Frontal cortex (tissue), 3 donors: ENCODE measurements at regions not wholly inside any gene's neighbourhood (a gene's known extent, or its start where the extent isn't known, plus 50 kb on each side); places are given as distances from the start of the nearest gene placed in this dataset.

Experiments used
- DNase-seq, 2 donors: peaks; one replicate each; pipeline ENCODE4 v3.0.0; 2012; ENCODE audit warnings: low spot score in 2 of 2
- FAIRE-seq: peaks from 2 replicates; lab custom pipeline; 2012; peaks lifted over from hg19 to GRCh38; lab: Jason Lieb, UNC
- donor health status: control.
- donor health status: control.
- donor health status: control.

- DNase-seq (no peak), FAIRE-seq (no peak)
Observed at GRCh38 chr13:32905063-32905863, 111.0 kb upstream of the KL start.

- no peak for FAIRE-seq
- DNase-seq, result peak in 1 of 2 donors; percentile 13
Observed at GRCh38 chr13:32905864-32906180, 110.4 kb upstream of the KL start.

GRCh38 chr13:32907211-32907610, 109.0 kb upstream of the KL start:
- FAIRE-seq (no peak), DNase-seq (no peak)

DNA sequence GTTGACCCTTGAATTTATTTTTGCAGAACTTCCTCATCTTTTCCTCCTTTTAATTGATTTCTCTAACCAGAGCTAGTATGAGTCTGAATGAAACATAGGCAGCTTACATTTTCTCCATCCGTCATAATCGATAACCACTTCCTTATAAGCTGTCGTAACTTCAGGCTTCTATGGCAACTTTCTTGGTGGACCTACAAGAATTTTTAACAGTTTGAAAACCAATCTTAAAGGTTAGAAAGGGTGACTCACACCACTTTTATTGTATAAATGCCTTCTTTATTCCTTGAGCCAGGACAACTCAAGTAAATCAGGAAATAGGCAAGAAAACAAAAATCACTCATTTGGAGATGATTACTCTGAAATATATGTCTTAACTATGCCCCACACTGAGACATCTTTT, 105.7 kb upstream of the KL start:
- FAIRE-seq (no peak), DNase-seq (no peak)

- FAIRE-seq, result no peak
- DNase-seq, result peak in 1 of 2 donors; percentile 27
Observed at GRCh38 chr13:32911506-32911905, 104.7 kb upstream of the KL start.

DNA sequence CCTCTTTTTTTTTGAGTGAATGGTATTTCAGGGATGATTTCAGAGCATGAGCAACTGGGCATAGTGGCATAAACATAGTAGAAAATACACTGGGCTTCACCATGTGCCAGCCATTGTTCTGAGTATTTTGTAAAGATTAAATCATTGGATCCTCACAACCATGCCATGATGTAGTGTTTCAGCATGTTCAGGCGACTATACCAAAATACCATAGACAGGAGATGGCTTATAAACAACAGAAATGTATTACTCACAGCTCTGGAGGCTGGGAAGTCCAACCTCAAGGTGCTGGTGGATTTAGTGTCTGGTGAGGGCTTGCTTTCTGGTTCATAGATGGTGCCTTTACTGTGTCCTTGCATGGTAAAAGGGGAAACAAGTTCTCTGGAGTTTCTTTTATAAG, 101.5 kb upstream of the KL start:
- DNase-seq (no peak), FAIRE-seq (no peak)

DNA sequence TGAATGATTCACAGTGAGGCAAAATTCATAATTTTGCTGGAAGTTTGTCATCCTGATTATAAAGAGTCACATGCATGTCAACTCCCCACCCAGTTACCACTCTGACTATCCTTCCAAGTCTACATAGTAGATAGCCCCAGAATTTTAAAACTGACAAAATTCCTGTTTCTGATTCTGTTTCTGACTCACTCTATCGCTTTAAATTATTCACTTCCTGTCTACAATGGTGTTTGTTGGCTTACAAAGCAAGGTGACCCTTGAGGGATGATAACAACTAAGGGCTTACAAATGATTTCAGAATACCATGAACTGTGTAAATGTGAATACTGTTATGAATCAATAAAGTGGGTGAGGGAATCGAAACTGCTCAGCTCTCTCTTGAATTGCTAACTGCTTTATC, 98.7 kb upstream of the KL start:
- DNase-seq, result no peak

DNA sequence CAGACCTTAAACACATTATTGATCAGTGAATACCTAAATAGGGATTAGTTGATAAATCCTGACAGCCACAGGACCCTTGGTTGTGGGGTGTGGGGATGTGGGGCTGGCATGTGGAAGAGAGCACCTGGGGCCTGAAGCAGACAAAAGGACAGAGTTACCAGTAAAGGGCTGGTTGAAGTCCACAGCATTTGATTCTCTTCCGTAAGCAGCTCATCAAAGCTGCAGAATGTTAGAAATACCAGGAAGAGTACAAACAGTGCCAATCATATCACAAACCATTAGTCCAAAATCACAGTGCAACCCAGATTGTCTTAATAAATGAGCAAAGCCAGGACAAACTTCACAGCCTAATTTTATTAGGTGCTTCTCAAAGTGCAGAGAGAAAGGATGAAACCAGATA, 92.5 kb upstream of the KL start:
- no peak for FAIRE-seq
- DNase-seq, result no peak

More for the DNA sequence above, 98.7 kb upstream of the KL start:
- no peak for FAIRE-seq

GRCh38 chr13:32924886-32925285, 91.3 kb upstream of the KL start:
- FAIRE-seq, result no peak

DNA sequence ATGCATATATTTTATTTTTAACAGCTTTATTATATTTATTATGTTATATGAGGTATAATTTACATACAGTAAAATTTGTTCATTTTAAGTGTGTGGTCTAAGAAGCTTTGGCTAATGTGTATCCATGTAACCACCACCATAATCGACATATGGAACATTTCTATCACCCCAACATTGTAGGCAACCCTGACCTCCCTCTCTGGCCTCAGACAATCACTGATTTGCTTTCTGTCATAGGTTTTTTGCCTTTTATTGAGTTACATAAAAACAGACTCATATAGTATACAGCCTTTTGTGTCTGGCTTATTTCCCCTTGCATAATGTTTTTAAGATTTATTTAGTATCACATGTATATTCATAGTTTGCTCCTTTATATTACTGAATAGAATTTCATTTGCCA, 90.7 kb upstream of the KL start:
- DNase-seq (no peak), FAIRE-seq (no peak)

More at GRCh38 chr13:32924886-32925285, 91.3 kb upstream of the KL start:
- DNase-seq, result no peak

GRCh38 chr13:32932376-32932775, 83.8 kb upstream of the KL start:
- FAIRE-seq (no peak), DNase-seq (no peak)

- FAIRE-seq (no peak), DNase-seq (no peak)
Observed at GRCh38 chr13:32936716-32937115, 79.5 kb upstream of the KL start.

DNA sequence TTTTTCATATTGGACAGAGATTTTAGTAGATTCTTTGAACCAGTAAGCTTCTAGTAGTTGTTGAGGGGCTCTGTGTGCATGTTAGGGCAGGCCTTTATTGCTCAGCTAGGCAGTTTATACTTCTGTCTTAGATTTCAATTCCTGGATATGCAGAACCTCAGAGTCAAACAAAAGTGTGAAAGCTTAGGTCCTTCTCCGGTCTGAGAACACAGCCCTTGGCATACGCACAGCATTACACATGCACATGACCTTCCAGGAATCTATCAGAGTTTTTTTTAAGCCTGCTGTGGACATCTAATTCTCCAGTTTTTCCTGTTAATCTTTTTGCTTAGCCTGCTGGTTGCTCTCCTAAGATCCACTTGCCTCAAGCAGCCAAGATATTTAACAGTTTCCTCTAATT, 77.9 kb upstream of the KL start:
- FAIRE-seq (no peak), DNase-seq (no peak)

DNA sequence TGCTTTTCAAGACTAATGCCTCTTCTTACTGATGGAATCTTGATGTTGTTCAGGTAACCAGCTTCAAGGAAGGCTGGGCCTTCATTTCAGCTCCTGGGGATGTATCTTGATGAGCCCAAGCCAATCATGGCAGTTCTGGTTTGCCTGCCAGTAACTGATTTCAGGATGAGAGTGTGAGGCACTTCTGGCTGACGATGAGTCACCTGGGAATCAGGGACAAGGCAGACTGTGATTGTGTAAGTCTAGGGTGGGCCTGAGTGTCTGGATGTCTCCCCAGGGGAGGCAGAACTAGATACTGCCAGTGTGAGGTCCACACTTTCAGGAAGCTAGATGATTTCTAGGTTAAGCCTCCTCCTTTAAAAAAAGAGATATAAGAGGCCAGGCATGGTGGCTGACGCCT, 77.3 kb upstream of the KL start:
- DNase-seq (no peak), FAIRE-seq (no peak)

DNA sequence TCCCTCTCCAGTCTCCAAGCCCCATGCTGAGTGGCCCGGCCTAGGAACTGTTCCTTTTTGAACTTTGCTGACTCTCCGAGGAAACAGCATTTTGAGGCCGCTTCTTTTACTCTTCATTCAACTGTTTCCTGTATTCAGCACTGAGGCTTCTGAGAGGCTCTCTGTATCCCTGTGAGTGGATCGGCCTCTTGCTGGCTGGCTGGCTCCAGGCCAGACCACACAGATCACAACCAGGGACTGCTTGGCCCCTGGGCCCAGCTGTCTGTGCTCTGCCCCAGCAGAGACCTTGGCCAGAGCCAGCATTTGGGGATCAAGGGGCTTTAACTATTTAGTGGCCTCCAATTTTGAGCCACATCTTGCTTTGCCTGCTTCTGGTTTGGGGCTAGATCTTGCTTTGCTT, 75.6 kb upstream of the KL start:
- no peak for DNase-seq
- FAIRE-seq, result no peak

DNA sequence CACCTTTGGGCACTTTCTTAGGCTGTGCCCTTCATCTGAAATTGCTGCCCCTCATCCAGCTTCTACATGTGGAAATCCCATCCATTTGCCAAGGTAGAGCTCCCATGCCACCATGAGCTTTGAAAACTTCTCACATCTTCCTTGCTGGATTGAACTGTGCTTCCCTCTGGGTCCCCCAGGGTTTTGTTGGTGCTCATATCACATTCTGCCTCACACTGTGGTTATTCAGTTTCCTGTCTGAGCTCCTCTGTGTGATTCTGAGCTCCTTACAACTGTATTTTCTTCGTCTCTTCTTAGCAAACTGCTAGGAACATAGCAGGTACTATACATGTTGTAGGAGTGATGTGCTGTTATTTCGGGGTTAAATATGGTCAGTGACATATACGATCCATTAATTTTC, 74.9 kb upstream of the KL start:
- DNase-seq, result no peak
- no peak for FAIRE-seq

- DNase-seq, result no peak
- FAIRE-seq, result no peak
Observed at GRCh38 chr13:32946558-32946957, 69.7 kb upstream of the KL start.

DNA sequence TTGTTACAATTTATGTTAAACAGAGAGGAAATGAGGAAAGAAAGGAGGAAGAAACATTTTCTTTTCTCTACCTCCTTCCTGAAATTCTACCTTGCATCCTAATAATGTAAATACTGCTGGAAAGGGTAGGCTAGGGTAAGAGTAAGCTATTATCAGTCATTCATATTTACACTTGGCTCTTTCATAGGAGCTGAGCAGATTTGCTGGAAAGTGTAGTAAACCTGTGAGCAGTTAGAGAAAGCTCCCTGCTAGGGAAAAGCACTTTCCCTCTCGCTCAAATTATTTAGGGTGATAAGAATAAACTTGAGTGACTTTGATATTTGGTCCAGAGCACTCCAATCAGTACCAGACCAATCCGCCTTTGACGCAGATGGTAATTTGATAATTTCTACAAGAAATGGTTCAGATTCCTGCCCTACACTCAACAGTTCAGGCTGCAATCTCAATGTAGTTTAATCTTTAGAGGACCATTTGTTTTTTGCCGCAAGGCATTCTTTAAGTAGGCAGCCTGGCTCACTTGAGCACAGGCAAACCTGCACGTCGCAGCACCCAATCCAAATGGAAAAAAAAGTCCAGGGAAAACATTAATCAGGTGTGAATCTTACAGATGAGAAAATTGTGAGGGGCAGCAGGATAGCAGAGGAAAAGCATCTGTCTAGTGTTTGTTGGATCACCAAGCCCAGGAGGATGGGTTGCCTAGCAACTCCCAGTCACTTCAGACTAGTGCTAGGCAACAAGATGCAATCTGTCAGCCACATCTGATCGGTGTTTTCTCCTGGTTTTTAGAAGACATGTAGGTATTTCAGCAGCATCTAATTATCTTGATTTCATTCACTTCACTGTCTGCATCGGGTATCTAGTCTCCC, 68.6 kb upstream of the KL start:
- DNase-seq (peak in 1 of 2 donors; percentile 13), FAIRE-seq (no peak)

DNA sequence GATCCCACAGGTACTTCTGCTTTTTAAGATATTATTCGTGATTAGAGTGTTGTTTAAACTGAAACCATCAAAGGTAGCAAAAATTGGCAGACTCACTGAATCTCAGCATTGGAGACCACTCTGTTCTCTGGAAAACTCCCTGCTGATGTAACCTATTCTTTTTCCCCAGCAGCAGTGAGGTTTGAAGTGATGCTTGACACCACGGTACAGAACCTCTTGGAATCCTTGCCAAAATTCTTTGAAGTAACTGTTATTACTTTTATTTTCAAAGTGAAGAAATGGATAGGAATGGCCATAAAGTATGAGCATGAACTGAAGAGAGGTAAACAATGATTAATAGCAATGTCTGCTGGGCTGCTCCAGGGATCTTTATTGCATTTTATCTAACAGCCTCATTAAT, 66.4 kb upstream of the KL start:
- no peak for FAIRE-seq
- DNase-seq, result no peak

- FAIRE-seq, result no peak
- no peak for DNase-seq
Observed at GRCh38 chr13:32951580-32951979, 64.6 kb upstream of the KL start.

DNA sequence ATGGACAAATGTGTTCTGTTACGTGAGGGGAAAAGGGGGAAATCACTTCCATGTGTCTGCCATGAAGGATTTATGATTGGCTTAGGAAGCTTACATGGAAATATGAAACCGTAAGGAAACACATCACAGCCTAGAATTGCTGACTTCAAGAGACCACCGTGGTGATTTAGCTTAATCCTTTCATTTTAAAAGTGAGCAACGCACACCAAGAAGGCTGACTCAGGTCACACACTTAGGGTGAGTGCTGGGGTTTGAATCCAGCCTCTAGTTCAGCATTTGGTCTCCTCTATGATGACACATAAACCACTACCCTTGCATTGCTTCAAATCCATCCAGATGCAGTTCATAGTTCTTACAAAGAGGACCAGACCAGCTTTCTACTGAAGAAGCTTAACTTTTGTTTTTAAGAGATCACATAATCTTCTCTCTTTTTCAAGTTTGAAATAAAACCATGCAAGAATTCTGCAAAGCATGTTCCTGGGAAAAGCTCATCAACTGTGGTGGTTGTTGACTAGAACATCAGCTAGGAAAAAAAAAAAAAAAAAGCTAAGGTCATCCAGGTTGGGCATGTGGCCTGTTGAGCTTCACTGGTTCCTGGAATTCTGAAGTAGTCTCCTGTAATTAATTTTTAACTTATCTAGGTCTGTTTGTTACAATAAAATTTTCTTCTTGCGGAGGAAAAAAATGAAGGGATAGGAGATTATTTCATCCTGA, 60.2 kb upstream of the KL start:
- FAIRE-seq, result no peak

More for the DNA sequence above, 60.2 kb upstream of the KL start:
- no peak for DNase-seq
